A172 (cell line): ENCODE measurements at regions not wholly inside any gene's neighbourhood (a gene's known extent, or its start where the extent isn't known, plus 50 kb on each side); places are given as distances from the start of the nearest gene placed in this dataset.
"Not testable (repeated sequence)": the region's sequence is repeated elsewhere in the genome, so short reads cannot be mapped to it uniquely, and the experiment has no call there.

Experiments used
- DNase-seq: peaks from one replicate; pipeline ENCODE4 v3.0.0-alpha.2; 2015; ENCODE audit warnings: low spot score

DNA sequence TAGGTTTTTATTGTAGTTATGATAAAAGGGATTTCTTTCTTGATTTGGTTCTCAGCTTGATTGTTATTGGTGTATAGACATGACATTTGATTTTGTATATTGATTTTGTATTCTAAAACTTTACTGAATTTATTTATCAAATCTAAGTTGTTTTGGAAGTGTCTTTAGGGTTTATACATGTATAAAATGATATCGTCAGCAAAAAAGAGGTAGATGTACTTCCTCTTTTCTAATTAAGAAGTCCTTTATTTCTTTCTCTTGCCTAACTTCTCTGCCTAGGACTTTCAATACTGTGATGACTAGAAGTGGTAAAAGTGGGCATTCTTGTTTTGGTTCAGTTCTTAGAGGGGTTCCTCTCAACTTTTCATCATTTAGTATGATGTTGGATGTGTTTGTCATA, 487.3 kb upstream of the KIF2B start:
- DNase-seq, result no peak

DNA sequence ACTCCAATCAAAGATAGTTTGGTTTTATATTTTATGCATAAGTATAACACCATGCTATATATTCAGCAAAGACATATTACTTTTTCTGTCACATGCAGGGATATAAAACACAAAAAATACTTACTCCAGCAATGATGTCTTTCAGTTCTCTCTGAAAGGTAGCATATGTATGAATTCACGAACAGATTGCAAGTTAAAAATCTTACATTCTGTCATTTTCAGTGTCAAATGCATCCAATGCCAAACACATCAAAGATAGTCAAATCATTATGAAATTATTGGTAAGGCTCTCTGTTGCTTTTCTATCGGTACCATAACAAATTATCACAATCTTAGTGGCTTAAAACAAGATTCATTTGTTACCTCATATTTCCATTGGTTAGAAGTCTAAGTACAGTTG, 492.0 kb upstream of the KIF2B start:
- no peak for DNase-seq

DNA sequence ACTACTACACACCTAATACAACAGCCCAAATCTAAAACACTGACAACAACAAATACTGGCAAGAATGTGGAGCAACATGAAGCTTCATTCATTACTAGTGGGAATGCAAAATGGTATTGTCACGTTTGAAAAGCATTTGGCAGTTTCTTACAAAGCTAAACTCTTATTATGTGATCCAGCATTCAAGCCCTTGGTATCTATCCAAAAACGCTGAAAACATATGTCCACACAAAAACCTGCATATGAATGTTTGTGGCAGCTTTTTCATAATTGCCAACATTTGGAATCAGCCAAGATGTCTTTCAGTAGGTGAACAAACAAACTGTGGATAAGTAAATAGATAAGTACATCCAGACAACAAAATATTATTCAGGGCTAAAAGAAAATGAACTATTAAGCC, 501.1 kb upstream of the KIF2B start:
- DNase-seq, result no peak

DNA sequence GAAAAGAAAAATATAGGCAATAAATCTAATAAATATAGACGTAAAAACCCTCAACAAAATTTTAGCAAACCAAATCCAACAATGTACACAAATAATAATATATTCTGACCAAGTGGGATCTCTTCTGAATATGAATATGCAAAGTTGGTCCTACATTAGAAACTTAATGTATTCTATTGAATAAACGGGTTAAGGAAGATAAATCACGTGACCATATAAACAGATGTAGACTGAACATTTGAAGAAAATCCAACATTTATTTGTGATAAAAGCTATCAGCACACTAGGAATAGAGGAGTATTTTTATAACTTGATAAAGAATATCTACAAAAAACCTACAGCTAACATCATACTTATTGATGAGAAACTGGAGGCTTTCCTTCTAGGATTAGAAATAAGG, 502.8 kb upstream of the KIF2B start:
- DNase-seq, result no peak

DNA sequence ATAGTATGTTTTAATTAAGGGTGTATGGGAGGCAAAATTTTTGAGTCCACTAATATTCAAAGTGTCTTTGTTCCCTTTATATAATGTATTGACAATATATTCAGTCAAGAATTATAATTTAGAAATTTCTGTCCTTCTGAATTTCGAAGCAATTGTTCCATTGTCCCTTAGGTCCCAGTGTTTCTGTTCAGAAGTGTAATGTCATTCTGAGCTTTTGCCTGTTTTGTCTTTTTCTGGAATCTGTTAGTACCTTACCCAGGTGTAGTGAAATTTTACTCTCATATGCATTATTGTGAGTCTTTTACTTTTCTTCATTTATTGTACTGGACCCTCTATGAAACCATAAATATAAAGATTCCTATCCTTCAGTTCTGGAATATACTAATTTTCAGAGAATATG, 505.7 kb upstream of the KIF2B start:
- DNase-seq, result no peak

DNA sequence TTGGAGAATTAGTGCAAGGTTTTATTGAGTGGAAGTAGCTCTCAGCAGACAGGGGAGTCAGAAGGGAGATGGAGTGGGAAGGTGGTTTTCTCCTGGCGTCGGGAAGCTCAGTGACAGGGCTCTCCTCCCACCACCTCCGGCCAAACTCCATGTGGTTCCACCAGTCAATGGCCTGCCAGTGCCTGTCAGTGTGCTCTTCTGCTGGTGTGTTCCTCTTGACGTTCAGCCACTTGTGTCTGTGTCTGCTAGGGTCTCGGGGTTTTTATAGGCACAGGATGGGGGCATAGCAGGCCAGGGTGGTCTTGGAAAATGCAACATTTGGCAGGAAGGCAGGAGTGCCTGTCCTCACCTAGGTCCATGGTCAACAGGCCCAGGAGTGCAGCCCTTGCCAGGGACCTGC, 506.7 kb upstream of the KIF2B start:
- DNase-seq, result no peak

DNA sequence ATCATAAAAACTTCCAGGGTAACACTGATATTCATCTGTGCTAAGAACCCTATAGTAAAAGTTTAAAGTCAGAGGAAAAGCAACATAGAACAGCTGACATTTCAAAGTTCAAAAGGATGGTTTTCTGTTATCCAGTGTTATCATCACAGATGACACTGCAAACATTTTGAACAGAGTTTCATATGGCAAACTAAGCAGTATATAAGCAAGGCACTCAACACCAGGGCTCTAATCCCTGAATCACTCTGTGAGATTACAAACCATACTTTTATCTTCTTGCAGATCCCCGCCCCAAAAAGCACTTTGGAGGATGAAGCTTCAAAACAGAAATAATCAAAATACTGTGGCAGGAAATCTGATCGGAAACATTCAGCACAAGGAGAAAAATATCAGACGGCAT, 508.2 kb upstream of the KIF2B start:
- no peak for DNase-seq

DNA sequence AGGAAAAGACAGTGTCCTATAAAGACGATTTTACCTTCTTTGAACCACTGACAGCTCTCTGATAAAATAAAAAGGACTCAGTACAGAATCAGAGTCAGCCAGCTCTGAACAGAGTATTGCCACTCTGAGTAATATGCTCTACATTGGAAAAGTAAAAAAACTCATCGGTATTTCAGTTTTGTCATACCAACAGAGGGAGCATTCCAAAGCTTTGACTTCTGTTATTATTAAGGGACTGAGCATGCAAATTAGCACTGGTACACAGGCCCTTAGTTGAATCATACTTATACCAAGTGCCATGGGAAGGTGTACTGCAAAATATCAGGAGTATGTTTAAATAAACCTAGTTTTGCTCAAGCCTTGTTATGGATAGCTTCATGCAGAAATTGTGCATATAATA, 509.0 kb upstream of the KIF2B start:
- peak; percentile 1 for DNase-seq

DNA sequence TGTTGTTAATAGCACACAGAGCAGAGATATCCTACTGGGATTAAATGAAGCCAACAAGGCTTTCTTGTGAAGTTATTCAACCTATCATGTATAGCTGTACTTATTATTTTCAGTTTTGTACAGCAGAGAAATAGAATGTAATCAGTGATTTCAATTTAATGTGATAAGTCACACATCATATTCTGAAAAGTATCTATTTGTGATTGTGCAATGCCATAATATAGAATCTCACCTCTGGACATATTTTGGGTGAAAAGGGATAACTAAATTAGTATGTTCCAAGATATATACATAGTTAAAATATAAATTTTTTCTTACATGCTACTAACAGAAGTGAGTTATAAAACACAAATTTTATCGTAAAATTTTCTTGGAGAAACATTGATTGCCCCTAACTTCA, 544.3 kb upstream of the KIF2B start:
- no peak for DNase-seq

DNA sequence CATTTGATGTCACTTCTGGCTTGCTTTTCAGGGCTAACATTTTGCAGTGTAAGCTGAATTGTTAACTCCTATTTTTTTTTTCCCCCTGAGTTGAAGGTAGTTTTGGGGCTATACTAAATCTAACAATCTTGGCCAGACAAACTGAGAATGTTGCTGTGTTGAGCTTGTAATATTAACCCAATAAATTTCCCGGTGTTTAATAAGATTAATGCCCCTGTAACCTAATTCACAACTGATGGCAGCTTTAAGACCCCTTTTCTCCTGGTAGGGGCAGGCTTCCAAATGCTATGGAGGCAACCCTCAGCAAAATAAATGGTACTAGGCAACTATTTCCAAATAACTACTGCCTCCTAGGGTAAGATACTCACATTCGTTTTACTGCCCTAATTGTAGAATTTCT, 549.6 kb upstream of the KIF2B start:
- DNase-seq, result no peak

DNA sequence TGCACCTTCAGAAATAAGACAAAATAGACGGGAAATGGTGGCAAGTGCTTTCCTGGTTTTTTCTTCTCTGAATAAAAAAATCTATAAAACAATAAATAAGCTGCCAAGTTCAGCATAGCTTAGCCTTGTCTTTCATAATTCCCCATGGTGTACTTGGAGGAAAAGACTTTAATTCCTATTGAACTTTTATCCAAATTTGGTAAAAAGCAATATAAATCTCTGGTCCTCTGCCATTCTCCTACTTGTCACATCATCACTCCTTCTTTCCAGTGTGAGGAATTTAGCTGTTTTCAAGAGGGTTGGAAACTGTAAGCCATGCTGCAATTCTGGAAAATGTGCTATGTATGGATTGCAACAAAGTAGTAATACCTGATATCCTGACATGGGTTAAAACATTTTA, 551.8 kb upstream of the KIF2B start:
- no peak for DNase-seq

DNA sequence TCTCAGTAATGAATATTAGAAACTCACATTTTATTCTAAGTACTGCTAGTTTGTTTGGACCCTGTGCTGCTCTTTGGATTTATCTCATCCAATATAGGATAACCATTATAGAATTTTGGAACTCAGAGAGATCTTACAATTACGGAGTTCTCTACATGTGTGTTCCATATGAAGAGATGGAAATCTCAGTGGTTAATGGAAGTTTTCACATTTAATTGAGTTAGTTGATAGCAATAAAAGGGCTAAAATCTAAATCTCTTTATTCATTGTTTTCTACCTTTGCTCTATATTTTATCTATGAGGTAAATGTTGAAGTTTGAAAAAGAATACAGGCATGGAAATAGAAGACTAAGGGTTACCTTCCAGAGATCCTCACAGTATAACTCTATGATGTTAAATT, 558.0 kb upstream of the KIF2B start:
- DNase-seq, result no peak

DNA sequence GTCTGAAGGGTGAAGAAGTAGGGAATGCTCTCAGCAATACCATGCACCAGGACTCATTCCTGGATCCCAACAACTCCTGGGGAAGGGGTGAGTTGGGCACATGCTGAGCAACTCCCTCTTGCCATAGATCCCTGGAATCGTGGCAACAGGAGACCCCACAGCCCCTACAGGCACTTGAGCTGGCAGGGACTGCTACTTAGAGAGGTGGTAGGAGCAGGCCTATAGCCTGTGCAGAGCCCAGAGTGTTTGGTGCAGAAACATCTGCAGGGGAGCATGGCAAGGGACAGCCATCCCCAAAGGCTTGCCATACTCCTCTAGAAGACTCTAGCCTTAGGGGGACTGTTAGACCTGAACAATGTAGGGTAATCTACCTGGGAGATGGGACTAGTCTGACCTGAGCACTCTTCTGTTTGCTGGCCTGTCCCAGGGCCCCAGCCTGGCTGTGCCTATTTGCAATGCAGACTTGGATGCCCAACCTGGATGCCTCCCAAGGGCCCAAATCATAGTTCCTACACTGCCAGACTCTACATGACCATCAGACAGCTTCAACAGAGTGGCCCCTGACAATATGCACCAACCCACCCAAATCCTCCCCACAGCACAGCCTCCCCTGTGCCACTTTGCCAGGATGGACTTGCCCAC, 568.6 kb upstream of the KIF2B start:
- DNase-seq, result no peak

DNA sequence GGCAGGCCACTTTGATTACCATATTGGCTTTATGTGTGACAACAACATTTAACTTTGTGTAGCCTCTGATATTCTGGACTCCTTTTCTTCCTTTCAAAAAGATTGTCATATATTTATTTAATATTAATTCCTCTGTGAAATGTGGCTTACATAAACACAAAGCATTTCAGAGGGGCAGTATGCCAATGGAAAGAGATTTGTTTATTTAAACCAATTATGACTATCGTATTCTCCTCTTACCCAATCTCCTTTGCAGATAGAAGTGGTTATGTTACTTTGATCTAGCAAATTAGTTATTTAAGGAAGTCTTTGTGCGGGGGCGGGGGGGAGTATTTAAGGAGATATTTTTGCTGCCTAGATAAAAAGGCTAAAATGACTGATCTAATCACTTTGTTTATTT, 573.7 kb upstream of the KIF2B start:
- no peak for DNase-seq

DNA sequence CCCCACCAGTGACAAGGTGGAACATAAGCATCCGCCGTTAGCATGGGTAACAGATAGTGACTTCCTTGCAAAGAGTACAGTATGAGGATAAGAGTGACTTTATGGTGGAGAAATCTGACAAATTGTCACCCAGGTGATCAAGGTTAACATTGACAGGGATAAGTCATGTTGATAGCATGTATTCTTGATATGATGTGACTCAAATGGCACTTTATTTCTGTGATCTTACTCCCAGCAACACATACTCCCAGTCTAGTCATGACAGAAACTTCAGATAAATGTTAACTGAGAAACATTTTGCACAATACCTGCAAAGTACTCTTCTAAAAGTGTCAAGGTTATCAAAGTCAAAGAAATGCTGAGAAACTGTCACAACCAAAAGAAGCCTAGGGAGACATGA, 588.6 kb upstream of the KIF2B start:
- no peak for DNase-seq

DNA sequence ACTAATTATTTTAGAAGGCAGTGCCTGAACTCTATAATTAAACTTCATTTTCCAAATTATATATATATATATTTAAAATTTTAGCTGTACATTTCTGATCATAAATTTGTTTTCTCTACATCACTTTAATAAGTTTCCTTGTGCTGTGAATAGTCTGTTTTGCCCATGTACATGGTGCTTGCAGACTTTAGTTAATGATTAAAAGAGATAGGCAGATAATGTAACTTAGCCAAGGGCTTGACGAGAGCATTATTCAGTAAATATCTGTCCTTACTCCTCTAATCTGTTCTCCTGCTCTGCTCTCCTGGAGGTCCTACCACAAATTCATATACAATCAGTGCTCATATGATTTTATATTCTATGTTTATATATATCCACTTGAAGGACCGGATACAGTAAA, 595.2 kb upstream of the KIF2B start:
- no peak for DNase-seq

DNA sequence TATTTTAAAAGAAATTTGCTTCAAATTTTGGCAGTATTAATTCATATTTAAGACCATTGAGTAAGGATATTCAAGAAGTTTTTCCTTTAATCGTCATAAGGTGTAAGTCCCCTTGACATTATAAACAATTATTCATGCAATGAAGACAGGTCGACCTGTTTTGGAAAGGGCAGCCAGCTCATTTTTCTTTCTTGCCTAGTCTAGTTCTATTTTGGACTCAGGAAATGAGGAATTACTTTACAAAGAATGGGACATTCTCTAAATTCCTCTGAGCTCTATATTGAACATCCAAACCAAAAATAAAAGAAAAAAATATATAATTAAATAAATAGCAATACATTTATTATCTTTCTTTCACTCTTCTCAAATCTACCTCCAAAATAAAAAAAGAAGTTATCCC, 595.6 kb upstream of the KIF2B start:
- no peak for DNase-seq

DNA sequence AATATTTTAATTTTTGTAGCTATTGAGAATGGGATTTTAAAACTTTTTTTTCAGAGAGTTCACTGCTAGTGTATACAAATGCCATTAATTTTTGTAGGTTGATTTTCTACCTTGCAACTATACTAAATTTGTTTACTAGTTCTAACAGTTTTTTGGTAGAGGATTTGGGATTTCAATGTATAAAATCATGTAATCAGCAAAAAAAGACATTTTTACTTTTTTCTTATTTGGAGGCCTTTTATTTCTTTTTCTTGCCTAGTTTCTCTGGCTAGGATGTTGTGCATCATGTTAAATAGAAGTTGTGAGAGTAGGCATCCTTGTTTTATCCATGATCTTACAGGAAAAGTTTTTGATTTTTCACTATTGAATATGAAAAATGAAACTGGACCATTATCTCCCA, 602.9 kb upstream of the KIF2B start:
- no peak for DNase-seq

DNA sequence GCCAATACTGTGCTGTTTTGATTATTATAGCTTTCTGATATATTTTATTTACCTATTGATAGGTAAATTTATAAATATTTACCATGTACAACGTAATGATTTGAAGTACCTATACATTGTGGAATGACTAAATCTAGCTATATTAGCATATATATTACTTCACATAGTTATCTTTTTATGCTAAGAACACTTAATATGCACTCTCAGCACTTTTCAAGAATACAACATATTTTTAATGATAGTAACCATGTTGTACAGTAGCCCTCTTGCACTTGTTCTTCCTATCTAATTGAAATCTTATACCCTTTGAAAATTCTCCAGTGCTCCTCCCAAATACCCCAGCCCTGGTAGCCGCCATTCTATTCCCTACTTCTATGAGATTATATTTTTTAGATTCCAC, 604.0 kb upstream of the KIF2B start:
- no peak for DNase-seq

DNA sequence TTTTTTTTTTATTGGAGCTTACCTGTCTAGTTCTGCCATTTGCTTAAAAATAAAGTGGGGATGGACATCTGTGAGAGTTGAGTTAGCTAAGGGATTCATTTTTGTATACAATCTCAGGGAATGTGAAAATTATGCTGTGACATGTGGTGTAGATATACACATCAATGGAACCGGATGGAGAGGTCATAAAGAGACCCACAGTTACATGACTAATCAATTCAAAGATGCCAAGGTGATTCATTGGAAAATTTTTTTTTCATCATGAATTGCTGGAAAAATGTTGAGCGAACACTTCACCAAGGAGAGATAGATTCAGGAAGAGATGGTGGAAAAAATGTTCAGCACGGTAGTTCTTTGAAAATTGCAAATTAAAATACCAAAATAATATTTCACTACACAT, 605.4 kb upstream of the KIF2B start:
- no peak for DNase-seq

DNA sequence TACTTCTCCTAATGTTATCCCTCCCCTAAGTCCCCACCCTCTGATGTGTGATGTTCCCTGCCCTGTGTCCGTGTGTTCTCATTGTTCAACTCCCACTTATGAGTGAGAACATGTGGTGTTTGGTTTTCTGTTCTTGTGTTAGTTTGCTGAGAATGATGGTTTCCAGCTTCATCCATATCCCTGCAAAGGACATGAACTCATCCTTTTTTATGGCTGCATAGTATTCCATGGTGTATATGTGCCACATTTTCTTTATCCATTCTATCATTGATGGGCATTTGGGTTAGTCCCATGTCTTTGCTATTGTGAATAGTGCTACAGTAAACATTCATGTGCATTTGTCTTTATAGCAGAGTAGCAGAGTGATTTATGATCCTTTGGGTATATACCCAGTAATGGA, 613.8 kb upstream of the KIF2B start:
- not testable (repeated sequence) for DNase-seq

DNA sequence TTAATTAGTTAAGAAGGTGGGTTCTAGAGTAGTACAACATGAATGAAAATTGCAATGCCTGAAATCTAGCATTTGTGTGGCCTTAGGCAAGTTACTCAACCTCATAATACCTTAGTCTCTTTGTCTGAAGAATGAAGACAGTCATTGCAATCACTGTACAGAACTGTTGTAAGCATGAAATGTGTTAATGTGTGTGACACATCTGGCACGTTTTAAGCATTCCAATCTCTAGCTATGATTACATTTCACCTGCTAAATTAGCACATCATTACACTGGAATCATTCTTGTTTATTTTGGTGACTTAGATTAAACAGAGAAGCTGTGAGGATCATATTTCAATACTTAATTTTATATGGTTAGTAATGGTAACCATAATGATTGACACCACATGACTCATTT, 629.7 kb upstream of the KIF2B start:
- DNase-seq, result no peak

DNA sequence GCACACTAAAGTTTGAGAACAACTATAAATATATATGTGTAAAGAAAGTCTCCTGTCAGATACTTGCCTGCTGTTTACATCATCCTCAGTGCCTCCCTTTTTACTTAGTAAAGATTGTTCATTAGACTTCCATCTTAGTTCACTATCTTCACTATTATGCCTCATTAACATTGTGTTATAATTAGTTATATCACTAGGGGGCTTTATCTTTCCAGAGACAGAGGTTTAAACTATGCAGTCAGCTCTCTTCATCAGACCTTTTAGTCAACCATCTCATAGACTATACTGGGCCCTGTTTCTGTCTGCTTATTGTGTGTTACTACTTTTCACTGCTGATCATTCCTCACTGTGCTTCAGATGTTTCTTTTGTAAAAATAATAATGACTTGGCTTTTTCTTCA, 630.8 kb upstream of the KIF2B start:
- DNase-seq, result no peak

DNA sequence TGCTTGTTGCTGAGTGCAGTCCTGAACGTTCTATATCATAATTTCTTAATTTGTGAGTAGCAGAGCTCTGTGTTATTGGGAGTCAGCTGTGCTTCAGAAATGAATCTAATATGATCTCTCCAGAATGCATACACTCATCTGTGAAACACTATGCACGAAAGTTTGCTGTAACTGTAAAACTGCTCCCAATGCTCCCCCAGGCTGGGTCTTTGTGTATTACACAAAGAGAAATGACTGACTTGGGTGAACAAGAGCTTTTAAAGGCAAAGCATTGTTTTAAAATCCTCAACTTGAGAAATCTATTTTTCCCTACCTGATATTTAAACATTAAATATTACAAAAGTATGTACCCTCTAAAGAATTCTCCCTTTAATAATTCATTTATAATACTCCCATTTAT, 636.7 kb upstream of the KIF2B start:
- DNase-seq, result no peak

DNA sequence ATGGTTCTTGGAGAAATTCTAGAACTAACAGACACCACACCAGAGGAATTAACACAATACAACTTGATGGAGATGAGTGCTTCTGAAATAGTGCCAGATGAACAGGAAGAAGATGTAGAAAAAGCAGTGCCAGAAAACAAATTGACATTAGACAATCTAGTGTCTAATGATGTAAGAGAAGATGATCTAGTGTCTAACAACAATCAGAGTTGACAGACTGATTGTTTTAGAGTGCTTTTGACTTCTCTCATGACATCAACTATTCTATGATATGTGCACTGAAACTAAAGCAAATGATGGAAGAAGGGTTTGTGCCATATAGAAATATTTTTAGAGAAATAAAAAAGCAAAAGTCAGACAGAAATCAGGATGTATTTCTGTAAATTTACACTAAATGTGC, 646.1 kb upstream of the KIF2B start:
- no peak for DNase-seq
